Astrocyte of the spinal cord (primary cell): ENCODE measurements at regions not wholly inside any gene's neighbourhood (a gene's known extent, or its start where the extent isn't known, plus 50 kb on each side); places are given as distances from the start of the nearest gene placed in this dataset.

ENCODE experiments used
- DNase-seq: peaks from one replicate; pipeline ENCODE4 v3.0.0; 2011; ENCODE audit warnings: low read depth, low spot score
- H3K4me3 ChIP-seq: 2 replicates; pipeline ENCODE4 v1.5.1; 2011; ENCODE audit warnings: low read depth, mild to moderate bottlenecking, low read length, moderate library complexity
- CTCF ChIP-seq: IDR thresholded peaks from 2 replicates; pipeline ENCODE4 v1.5.1; 2012; ENCODE audit warnings: low read depth, mild to moderate bottlenecking, low read length, inconsistent platforms
- in situ Hi-C: cut with HindIII; loops from 2 replicates; pipeline ENCODE4 v1.10.0; 2017; ENCODE audit warnings: low sequenced_read_pairs

GRCh38 chr13:111001636-111002035 is 86.8 kb upstream of the ANKRD10 start:
- no peak for TF ChIP-seq CTCF
- in situ Hi-C loops = no loop called here
- no peak for DNase-seq
- H3K4me3 ChIP-seq = no peak overlapping the region

- no peak overlapping the region for H3K4me3 ChIP-seq
- DNase-seq = no peak
- TF ChIP-seq CTCF = no peak
- in situ Hi-C loops = no loop called here
These were observed 78.9 kb upstream of the ANKRD10 start for GRCh38 chr13:110993788-110994187.

- no peak for DNase-seq
- in situ Hi-C loops = no loop called here
- no peak overlapping the region for H3K4me3 ChIP-seq
- no peak for TF ChIP-seq CTCF
These were observed 77.2 kb upstream of the ANKRD10 start for GRCh38 chr13:110991991-110992508.

- TF ChIP-seq CTCF = no peak
- peak; percentile 47 for DNase-seq
- in situ Hi-C loops = no loop called here
- no peak overlapping the region for H3K4me3 ChIP-seq
These were observed 74.5 kb upstream of the ANKRD10 start for GRCh38 chr13:110989331-110989730.

- in situ Hi-C loops = no loop called here
- H3K4me3 ChIP-seq = no peak overlapping the region
- no peak for DNase-seq
- TF ChIP-seq CTCF = no peak
These were observed 70.7 kb upstream of the ANKRD10 start for GRCh38 chr13:110985541-110985940.

- no peak overlapping the region for H3K4me3 ChIP-seq
- in situ Hi-C loops = no loop called here
- TF ChIP-seq CTCF = no peak
- DNase-seq = no peak
These were observed 69.9 kb upstream of the ANKRD10 start for GRCh38 chr13:110984798-110985197.

- TF ChIP-seq CTCF = no peak
- DNase-seq = no peak
- H3K4me3 ChIP-seq = no peak overlapping the region
- in situ Hi-C loops = no loop called here
These were observed 69.5 kb upstream of the ANKRD10 start for GRCh38 chr13:110984381-110984780.
